Loucy (cell line): ENCODE measurements at regions not wholly inside any gene's neighbourhood (a gene's known extent, or its start where the extent isn't known, plus 50 kb on each side); places are given as distances from the start of the nearest gene placed in this dataset.

Experiments
- EZH2phosphoT487 ChIP-seq: fragments of 200-600 bp; IDR thresholded peaks from 2 replicates; pipeline ENCODE4 v1.6.1; 2018; ENCODE audit warnings: antibody characterized with exemption, mild to moderate bottlenecking, moderate library complexity, borderline replicate concordance
- TF ChIP-seq, protein P1 (sequence below): fragments of 200-600 bp; sonication (generic); conservative IDR thresholded peaks from 2 replicates; pipeline ENCODE4 v1.5.1; 2014; ENCODE audit warnings: mild to moderate bottlenecking, antibody characterized with exemption, low read length

DNA sequence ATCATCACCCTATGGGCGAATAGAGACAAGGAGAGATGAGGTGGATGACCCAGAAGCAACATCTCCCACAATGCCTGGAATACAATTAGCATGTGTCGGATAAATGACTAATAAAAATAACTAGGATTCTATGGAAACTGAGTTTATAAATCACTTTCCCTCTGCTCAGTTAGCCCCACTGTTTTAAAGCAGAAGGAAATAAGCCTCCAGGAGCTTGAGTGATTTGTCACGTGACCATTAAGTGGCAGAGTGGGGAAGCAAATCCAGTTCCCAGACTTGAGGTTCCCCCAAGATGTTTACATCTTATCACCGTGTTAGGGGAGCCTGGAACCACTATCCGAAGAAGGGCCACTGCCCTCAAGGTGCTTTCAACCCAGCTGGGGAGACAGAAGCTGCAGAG lies 136.5 kb upstream of the CCND2 start:
- TF ChIP-seq, protein P1, sequence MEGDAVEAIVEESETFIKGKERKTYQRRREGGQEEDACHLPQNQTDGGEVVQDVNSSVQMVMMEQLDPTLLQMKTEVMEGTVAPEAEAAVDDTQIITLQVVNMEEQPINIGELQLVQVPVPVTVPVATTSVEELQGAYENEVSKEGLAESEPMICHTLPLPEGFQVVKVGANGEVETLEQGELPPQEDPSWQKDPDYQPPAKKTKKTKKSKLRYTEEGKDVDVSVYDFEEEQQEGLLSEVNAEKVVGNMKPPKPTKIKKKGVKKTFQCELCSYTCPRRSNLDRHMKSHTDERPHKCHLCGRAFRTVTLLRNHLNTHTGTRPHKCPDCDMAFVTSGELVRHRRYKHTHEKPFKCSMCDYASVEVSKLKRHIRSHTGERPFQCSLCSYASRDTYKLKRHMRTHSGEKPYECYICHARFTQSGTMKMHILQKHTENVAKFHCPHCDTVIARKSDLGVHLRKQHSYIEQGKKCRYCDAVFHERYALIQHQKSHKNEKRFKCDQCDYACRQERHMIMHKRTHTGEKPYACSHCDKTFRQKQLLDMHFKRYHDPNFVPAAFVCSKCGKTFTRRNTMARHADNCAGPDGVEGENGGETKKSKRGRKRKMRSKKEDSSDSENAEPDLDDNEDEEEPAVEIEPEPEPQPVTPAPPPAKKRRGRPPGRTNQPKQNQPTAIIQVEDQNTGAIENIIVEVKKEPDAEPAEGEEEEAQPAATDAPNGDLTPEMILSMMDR, result no peak
- no peak for TF ChIP-seq EZH2phosphoT487
